ENCODE measurements at regions not wholly inside any gene's neighbourhood (a gene's known extent, or its start where the extent isn't known, plus 50 kb on each side); places are given as distances from the start of the nearest gene placed in this dataset.
"Not testable (repeated sequence)": the region's sequence is repeated elsewhere in the genome, so short reads cannot be mapped to it uniquely, and the experiment has no call there.

DNA sequence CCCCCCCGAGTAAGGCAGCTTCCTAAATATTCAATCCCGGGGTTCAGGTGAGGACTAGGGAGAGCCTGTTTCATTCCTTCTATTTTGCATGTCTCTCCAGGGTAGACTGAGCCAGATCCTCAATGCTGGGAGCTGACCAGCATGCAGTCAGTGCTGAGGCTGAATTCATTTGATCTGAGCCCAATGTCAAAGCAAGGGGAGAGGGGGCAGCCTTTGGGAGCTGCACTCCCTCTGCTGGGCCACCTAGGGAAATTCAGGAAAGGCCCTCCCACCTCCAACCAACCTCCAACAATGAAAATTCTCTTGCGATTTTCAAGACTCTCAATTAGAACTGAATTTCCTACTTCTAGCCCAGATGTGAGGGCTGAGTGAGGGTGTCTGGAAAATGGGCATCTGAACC lies 371.2 kb downstream of the NPHP4 start:
- DNase-seq: no peak

DNA sequence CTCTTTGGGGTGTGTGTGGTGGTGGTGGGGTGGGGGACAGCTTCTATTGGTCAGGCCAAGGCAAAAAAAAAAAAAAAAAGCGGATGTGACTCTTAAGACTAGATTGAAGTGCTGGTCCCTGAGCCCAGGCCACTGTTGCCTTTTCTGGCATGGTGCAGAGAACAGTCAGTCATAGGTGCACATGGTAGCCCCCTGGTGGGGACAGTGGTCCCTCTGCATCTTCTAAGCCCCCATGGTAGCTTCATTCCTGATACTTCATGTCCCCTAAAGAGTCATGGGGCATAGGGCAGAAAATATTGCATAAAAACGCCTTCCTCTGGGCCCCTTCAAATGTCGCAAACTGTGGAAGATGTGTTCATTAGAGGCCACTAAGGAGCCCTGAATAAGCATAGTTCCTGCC lies 371.8 kb downstream of the NPHP4 start:
- DNase-seq: no peak

DNA sequence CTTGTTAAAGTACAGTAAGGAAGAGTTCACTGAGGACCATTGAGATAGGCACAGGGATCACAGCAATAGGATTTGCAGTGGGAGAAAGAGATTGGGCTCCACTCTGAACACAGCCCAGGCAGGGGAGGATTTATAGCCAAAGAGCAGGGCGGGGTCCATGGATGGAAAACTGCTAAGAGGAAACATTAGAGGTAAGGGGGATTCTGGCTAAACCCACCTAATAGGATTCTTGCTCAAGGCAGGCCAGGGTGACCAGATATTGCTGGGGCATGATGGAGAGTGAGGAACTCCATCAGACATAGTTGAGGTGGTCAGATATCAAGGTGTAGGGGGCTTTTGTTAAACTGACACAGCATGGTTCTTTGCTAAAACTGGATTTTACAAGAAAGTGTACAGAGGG lies 372.8 kb downstream of the NPHP4 start:
- no peak for DNase-seq

DNA sequence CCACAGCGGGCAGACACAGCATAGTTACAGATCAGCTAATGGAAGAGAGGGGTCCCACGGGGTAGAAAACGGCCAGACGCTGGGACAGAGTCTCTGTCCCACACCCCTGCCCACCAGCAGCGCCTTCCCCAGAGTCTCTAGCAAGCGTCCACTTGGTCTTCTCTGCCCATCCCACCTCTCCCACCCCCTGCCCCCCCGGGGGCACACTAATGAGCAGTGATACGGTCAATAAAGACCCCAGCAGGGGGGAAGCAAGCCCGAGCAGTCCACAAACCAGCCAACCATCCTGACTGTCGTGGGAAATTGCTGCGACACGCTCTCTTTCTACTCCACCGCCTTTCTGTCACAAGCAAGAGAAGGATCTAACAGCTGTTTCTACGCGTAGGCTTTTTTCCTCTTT lies 374.7 kb downstream of the NPHP4 start:
- DNase-seq: no peak

DNA sequence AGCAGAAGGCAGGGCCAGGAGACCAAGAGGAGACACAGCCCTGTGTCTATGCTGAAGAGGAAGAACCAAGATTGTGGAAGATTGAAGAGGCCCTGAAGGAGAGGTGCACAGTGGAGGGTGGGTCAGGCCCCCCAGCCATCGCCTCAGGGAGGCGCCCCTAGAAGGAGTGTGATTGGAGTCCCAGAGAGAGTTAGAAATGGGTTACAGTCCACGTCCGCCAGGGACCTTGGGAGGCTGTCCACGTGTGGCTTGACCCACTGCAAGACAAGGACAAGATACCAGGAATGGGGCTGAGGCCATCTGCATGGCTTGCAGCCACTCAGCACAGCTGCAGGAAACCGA lies 375.1 kb downstream of the NPHP4 start:
- DNase-seq: no peak

DNA sequence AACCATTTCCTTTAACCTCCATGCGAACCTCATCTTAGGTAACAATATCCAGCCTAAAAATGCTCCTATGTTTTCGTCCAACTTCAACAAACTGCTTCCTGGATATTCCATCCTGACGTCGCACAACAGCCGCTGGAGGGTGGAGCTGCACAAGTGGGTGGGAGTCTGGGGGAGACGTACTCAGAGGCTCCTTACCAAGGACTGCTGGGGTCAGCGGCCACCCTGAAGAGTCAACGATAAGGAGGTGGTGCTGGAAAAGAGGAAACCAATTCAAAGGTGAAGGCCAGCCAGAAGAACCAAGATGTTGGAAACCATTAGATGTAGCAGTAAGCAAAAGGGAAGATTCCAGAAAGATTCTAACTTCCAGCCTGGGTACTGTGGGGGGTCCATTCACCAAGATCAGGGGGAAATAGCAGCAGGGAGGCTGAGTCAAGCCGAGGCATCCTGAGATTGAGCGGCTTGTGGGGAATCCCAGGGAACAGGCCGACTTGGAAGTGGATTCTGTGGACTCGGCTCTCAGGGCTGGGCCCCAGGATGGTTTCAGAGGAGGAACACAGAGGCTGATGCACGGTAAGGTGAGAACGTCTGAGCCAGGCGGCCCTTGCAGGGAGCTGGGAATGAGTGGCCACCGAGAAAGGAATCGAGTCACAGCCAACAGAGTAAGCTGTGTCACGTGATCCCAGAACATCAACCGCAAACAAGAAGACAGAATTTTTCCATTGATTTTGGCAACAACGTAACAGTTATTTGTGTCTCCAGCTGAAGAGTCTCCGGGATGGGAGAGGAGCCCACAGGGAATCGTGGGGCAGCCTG lies 375.7 kb downstream of the NPHP4 start:
- DNase-seq: no peak

DNA sequence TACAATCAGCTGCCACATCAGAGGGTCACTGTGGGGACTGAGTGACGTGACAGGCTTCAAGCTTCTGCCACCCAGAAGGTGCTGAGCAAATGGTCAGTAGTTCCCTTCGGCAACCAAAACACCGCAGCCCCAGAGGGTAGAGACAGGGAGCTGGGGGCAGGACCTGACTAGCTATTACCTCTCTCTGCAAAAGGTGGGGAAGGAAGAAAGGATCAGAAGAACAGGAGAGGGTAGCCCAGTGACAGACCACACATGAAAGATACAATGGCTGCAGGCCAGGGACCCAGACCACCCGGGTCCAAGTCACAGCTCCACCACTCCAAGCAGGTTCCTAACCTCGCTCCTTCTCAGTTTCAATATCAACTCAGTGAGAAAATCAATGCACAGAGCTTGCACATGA lies 377.1 kb downstream of the NPHP4 start:
- no peak for DNase-seq

DNA sequence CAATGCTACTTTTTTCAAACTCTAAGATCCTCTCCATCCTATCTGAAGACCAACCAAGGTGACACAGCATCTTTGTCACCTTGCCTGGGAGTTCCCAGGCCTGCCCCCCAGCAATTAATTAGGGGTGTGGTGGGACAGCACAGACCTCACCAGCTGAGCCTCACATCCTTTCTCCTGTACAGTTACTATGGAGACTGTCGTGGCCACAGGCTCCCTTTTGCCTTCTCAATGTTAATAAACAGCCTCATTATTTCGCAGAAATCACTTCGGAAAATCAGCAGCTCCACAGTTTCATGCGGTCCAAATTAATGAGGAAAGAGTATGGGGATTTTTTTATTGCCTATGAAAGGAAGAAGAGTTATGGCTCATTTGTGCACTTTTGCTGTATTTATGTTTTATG lies 378.3 kb downstream of the NPHP4 start:
- DNase-seq: no peak

DNA sequence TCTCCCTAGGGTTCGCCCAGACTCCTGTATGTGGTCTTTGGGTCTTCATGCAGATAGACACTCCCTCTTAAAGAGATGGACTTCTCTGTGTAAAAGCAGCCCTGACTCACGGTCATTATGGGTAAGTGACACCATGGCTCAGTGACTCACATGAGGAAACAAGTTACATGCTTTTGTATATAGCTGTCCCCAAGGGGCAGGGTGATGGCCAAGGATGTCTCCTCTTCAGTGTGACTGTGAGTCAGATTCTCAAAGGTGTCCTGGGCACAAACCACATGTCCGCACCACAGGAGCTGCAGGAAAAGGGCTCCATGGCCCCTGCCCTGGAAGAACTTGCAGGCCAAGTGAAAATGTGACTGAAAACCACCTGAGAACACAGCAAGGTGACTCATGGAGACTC lies 380.4 kb downstream of the NPHP4 start:
- DNase-seq: no peak

DNA sequence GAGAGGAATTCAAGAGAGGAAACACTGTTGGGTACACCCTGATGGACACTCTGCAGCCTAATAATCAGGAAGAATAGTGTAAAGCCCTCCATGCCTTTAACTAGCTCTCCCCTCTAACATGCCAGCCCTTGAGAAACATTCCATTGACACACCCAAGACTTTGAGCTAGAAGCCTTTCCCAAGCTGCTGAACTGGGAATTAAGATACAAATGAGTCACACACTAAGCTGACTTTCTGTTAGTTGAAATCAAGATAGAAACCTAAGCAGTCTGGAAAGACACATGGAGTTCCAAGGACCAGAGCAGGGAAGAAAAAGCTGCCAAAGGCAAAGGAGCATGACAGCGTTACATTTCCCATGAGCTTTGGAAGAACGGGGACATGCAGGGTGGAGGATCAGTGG lies 380.8 kb downstream of the NPHP4 start:
- no peak for DNase-seq

DNA sequence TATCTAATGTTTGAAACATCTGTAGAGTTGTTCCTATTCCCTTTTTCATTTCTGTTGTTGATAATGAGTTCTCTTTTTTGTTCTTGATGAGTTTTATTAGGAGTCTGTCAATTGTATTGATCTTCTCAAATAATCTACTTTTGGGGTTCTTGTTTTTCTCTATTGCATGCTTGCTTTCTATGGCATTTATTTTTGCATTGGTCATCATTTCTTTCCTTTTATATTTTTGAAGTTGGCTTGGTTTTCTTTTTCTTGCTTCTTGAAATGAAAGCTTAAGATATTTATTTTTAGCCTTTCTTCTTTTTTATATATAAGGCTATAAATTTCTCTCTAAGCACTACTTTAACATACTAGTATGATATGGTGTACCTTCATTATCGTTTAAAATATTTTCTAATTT lies 381.8 kb downstream of the NPHP4 start:
- no peak for DNase-seq

DNA sequence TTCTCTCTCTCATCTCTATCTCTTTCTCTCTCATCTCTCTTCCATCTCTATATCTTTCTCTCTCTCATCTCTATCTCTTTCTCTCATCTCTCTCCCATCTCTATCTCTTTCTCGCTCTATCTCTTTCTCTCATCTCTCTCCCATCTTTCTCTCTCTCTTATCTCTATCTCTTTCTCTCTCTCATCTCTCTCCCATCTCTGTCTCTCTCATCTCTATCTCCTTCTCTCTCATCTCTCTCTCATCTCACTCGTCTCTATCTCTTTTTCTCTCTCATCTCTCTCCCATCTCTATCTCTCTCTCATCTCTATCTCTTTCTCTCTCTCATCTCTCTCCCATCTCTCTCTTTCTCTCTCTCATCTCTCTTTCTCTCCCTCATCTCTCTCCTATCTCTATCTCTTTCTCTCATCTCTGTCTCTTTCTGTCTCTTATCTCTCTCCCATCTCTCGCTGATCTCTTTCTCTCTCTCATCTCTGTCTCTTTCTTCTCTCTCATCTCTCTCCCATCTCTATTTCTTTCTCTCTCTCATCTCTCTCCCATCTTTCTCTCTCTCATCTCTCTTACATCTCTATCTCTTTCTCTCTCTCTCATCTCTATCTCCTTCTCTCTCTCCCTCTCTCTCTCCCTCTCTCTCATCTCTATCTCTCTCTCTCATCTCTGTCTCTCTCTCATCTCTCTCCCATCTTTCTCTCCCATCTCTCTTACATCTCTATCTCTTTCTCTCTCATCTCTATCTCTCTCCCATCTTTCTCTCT lies 388.7 kb downstream of the NPHP4 start:
- no peak for DNase-seq

DNA sequence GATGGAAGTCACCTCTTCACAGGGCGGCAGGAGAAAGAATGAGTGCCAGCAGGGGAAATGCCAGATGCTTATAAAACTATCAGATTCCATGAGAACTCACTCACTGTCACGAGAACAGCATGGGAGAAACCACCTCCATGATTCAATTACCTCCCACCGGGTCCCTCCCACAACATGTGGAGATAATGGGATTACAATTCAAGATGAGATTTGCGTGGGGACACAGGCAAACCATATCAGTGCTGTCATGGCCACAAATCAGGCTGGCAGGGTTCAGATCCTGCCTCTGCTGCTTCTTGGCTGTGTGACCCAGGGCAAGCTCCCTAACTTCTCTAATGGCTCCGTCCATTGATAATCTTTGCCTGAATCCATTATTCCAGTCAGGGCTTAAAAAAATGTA lies 389.5 kb downstream of the NPHP4 start:
- not testable (repeated sequence) for DNase-seq

DNA sequence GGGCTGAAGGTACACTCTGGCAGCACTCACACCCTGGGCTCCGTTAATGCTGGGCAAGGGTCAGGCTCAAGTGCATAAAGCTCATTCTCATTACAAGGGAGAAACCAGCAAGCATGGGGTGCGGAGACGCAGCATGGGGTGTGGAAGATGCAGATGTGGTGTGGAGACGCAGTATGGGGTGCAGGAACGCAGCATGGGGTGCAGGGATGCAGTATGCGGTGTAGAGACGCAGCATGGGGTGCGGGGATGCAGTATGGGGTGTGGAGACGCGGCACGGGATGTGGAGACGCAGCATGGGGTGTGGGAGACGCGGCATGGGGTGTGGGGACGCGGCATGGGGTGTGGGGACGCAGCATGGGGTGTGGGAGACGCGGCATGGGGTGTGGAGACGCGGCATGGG lies 390.7 kb downstream of the NPHP4 start:
- DNase-seq: no peak

DNA sequence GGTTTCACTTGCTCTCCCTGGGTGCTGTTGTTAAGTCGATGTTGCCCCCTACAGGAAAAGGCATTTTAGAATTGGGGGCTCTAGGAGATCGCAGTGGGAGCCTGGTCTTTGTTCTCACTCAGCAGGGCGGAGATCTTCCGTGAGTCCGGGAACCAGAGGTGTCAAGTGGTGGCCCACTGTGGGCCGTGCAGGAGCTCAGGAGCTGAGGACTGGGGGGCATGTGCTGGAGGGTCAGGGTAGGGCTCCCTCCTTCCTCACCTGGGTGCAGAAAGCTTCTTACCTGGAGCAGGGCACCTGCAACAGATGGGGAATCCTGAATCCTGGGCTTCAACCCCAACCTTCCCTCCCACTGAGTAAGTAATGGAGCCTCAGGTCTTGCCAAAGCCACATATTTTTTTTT lies 392.7 kb downstream of the NPHP4 start:
- no peak for DNase-seq

DNA sequence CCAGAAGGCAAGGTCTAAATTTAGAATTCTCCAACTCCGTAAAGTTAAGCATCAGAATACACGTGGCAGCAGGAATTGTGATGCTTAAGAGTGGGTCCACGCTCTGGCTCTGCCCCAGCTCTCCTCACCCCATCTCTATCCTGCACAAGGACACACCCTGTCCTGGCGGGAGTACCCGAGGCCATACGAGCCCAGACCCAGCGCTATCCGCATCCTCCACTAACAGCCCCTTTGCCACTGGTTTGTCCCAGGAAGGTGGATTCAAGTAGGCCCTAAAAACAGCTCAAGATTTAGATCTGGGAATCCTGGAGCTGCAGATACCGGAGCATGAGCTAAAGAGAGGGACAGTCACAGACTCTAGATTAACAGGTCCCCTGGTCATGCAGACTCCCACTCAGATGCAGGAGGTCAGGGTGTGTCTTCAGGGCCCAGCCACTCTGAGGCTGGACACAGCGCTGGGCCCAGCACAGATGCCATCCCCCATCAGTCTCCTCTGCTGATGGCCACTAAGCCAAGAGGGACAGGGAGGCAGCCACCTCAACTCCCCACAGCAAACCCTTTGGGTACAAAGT lies 393.3 kb downstream of the NPHP4 start:
- DNase-seq: no peak

DNA sequence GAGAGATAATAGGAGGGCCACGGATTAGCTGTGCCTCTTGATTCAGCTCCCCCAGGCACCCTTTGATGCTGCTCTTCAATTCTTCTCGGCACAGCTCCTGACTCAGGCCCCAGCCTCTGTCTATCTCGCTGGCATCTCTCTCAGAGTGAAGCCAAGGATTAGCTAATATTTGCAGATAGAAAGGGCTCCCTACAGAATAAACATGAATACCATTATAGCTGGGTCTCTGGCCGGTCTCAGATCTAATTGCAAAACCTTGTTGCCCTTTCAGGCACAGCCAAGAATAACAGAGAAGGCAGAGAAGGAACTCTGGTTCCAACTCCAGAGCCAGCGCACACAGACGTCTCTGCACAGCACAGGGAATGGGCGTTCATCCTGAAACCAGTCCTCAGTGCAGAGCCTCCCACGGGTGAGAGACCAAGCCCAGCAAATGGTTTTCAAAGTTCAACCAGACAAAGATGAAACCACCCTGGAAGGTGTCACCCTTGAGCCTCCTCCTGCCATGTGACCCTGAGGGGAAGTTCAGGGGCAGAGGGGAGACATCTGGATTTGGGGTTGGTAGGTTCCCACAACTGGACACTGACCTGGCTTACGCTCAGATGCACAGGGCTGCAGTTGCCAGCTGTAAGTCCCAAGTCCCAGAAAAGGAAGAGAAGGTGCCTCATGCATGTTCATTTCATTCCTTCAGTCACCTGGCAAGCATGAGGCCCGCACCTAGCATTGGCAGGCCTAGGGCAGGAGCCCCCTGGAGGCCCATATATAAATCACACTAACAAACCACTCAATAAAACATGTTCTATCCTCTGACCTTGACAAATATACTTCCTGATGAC lies 394.0 kb downstream of the NPHP4 start:
- no peak for DNase-seq

DNA sequence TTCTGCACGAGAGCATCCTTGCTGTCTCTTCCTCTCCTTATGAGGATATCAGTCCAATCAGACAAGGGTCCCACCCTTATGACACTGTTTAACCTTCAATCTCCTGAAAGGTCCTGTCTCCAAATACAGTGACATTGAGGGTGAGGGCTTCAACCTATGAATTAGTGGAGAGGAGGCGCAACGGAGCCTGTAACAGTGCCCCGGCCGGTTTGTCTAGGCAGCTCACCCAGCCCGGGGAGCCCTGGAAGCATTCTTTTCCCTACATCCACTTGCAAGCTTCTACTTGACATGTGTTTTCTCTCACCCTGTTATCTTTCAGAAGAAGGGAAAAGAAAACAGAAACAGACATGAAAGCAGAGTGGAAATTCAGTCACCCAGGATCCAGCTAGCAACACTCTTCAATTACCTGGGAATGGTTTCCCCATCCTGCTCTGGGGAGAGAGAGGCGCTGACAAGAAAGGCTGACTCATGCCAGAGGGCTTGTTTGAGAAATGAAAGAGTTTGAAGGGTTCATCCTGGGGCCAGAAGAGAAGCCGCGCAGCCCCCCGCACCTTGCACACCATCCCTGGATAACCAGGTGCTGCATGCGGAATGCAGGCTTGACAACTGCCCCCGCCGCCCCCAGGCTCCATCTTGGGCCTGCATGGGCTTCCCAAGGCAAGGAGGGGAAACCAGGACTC lies 394.9 kb downstream of the NPHP4 start:
- no peak for DNase-seq

DNA sequence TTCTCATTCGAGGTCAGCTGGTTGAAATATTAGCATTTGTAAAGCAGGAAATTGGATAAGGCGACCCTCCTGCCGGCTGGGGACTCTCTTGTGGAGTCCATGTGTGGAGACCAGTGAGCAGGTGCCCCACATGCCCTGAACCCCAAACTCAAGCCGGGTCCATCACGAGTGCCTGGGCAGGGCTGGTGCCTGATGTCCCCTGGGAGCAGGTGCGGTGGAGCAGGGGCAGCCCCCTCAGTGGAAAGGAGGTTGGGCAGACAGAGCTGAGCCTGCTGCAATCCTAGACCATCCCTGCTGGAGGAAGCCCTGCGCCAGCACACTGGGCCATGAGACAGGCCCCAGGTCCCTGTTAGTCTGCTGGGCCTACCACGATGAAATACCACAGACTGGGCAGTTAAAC lies 395.6 kb downstream of the NPHP4 start:
- no peak for DNase-seq

DNA sequence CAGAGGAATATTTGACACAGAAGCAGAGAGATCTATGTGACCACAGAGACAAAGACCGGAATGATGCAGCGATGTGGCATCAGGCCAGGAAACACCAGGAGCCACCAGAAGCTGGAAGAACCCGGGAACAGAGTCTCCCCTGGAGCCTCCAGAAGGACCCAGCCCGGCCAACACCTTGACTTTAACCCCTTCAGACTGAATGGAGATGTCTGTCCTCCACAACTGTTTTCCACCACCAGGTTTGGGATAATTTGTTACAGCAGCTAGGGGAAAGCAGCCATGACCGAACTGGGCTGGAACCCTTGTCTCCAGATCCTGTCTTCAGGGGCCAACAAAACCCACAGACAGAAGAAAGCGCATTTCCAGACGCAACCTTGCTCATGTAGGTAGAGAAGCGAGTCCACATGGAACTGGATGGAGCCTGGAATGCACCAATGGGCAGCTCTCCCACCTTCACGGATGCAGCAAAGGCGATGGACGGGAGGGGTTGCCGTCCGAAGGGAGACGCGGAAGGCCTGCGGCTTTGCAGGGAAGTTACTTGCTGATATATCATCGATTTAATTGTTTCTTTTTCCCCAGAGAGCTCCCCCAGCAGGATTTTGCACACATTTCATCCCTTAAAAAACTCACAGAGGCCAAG lies 396.6 kb downstream of the NPHP4 start:
- no peak for DNase-seq

DNA sequence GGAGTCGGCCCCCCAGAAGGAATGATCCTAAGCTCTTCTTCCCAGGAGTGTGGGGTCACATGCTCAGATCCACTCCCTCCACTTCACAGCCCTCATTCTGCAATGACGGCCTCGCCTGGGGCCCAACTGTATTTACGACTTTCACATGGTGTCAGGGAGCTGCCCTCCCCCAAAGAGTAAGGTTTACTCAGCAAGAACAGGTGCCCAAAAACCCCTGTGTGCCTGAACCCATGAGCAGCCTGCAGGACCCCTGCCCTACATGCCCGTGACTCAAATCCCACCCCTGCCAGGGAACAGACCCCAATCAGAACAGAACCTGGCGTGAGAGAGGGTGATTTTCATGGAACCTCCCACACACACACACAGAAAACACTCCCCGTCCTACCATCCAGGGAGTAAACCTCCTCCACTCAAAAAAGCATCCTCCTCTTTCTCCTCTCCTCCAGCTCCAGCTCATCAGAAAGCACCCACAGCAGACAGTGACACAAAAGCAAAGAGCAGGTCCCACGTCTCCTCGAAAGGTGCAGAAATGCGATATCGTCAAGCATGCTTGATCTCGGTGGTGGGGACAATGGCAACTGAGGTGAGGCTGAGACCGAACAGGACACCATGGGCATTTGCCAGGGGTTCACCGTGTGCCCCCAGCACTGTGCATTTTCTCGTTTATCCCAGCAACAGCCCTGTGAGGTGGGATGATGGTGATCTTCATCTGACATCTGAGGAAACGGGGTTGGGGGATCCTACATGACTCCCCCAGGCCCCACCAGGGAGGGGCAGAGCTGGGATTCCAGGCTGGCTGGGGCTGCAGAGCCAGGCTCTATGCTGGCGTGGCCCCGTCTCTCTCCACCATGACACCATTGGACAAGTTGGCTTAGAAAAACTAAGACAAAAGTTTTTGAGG lies 397.9 kb downstream of the NPHP4 start:
- DNase-seq: no peak
